ENCODE measurements at regions not wholly inside any gene's neighbourhood (a gene's known extent, or its start where the extent isn't known, plus 50 kb on each side); places are given as distances from the start of the nearest gene placed in this dataset.

GRCh38 chr2:81068144-81068543 lies 763.6 kb upstream of the LRRTM1 start:
- TF ChIP-seq GATA2 (IDR thresholded peaks at IDR 0.05; ENCODE audit: low read depth, low read length) (no peak), GATA3 (IDR thresholded peaks at IDR 0.05; ENCODE audit: low read depth, low read length) (no peak)

- TF ChIP-seq GATA2 (IDR thresholded peaks at IDR 0.05; ENCODE audit: low read depth, low read length) (no peak), GATA3 (IDR thresholded peaks at IDR 0.05; ENCODE audit: low read depth, low read length) (no peak)
These were observed 756.5 kb upstream of the LRRTM1 start for GRCh38 chr2:81061016-81061415.

- TF ChIP-seq GATA3 (IDR thresholded peaks at IDR 0.05; ENCODE audit: low read depth, low read length), result no peak
- no peak for TF ChIP-seq GATA2 (IDR thresholded peaks at IDR 0.05; ENCODE audit: low read depth, low read length)
These were observed 746.1 kb upstream of the LRRTM1 start for GRCh38 chr2:81050580-81051095.

GRCh38 chr2:81043681-81044080 lies 739.1 kb upstream of the LRRTM1 start:
- TF ChIP-seq GATA3 (IDR thresholded peaks at IDR 0.05; ENCODE audit: low read depth, low read length) (no peak), GATA2 (IDR thresholded peaks at IDR 0.05; ENCODE audit: low read depth, low read length) (no peak)

DNA sequence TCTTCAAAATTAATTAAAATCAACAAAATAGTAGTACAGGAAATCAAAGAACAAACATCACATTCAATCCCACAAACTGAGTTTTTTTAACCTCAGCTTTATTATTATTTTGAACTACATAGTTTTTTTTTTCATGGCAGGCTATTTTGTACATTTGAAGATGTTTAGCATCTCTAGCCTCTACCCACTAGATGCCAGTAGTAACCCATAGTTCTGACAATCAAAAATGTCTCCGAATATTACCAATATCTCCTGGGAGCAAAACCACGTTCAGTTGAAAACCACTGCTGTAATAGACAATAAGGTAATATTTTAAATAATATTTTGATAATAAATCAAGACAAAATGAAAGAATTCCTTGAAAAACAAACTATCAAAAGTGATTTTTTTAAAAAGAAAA lies 702.6 kb upstream of the LRRTM1 start:
- TF ChIP-seq GATA2 (IDR thresholded peaks at IDR 0.05; ENCODE audit: low read depth, low read length), result no peak
- TF ChIP-seq GATA3 (IDR thresholded peaks at IDR 0.05; ENCODE audit: low read depth, low read length), result no peak

- TF ChIP-seq GATA2 (IDR thresholded peaks at IDR 0.05; ENCODE audit: low read depth, low read length) (no peak), GATA3 (IDR thresholded peaks at IDR 0.05; ENCODE audit: low read depth, low read length) (no peak)
These were observed 698.4 kb upstream of the LRRTM1 start for GRCh38 chr2:81002906-81003305.

- TF ChIP-seq GATA2 (IDR thresholded peaks at IDR 0.05; ENCODE audit: low read depth, low read length) (no peak), GATA3 (IDR thresholded peaks at IDR 0.05; ENCODE audit: low read depth, low read length) (no peak)
These were observed 682.9 kb upstream of the LRRTM1 start for GRCh38 chr2:80987466-80987865.

DNA sequence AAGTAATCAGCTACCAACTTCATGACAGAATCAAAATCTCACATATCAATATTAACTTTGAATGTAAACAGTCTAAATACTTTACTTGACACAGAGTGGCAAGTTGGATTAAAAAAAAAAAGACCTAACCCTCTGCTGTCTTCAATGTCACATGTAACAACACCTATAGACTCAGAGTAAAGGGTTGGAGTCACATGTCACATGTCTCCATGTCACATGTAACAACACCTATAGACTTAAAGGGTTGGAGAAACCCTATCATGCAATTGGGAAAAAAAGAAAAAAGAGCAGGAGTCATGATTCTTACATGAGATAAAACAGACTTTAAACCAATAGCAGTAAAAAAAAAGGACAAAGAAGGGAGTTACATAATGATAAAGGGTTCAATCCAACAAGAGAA lies 665.3 kb upstream of the LRRTM1 start:
- TF ChIP-seq GATA2 (IDR thresholded peaks at IDR 0.05; ENCODE audit: low read depth, low read length), result no peak
- no peak for TF ChIP-seq GATA3 (IDR thresholded peaks at IDR 0.05; ENCODE audit: low read depth, low read length)

- TF ChIP-seq GATA2 (IDR thresholded peaks at IDR 0.05; ENCODE audit: low read depth, low read length) (no peak), GATA3 (IDR thresholded peaks at IDR 0.05; ENCODE audit: low read depth, low read length) (no peak)
These were observed 663.9 kb upstream of the LRRTM1 start for GRCh38 chr2:80968450-80968849.

DNA sequence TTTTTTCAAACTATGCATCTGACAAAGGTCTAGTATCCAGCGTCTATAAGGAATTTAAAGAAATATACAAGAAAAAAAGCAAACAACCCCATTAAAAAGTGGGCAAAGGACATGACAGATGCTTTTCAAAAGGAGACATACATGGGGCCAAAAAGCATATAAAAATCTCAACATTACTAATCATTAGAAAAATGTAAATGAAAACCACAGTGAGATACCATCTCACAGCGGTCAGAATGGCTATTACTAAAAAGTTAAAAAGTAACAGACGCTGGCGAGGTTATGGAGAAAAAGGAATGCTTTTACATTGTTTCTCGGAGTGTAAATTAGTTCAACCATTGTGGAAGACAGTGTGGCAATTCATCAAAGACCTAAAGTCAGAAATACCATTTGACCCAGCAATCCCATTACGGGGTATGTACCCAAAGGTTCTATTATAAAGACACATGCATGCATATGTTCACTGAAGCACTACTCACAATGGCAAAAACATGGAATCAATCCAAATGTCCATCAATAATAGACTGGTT lies 643.1 kb upstream of the LRRTM1 start:
- TF ChIP-seq GATA3 (IDR thresholded peaks at IDR 0.05; ENCODE audit: low read depth, low read length), result no peak
- TF ChIP-seq GATA2 (IDR thresholded peaks at IDR 0.05; ENCODE audit: low read depth, low read length), result no peak

- TF ChIP-seq GATA3 (IDR thresholded peaks at IDR 0.05; ENCODE audit: low read depth, low read length) (no peak), GATA2 (IDR thresholded peaks at IDR 0.05; ENCODE audit: low read depth, low read length) (no peak)
These were observed 638.9 kb upstream of the LRRTM1 start for GRCh38 chr2:80943487-80943886.

- TF ChIP-seq GATA2 (IDR thresholded peaks at IDR 0.05; ENCODE audit: low read depth, low read length) (no peak), GATA3 (IDR thresholded peaks at IDR 0.05; ENCODE audit: low read depth, low read length) (no peak)
These were observed 638.2 kb upstream of the LRRTM1 start for GRCh38 chr2:80942766-80943165.

DNA sequence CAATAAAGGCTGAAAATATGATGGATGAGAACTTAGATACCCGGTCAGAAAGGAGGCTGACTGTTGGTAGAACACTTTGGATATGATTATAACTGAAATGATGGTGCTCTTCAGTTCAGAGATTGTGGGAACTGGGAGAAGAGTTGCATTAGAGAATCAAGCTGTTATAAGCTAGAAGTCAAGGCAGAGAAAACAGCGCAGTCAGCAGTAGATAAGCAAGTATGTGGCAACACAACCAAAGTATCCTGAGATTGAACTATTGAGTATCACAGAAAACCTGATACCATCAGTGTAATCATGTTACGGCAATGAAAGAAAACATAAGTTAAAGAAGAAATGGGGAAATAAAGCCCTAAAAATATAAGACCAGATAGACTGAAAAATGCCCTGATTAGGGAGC lies 633.9 kb upstream of the LRRTM1 start:
- TF ChIP-seq GATA3 (IDR thresholded peaks at IDR 0.05; ENCODE audit: low read depth, low read length), result no peak

DNA sequence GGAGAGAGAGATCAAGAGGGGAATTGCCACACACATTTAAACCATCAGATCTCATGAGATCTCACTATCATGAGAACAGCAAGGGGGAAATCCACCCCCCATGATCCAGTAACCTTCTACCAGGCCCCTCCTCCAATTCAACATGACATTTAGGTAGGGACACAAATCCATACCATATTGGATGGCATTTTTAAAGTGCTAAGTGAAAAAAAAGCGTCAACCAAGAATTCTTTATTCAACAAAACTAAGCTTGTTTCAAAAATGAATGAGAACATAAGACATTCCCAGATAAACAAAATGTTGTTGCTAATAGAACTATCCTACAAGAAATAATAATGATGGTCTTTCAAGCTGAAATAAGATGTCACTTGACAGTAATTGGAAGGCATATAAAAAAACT lies 626.2 kb upstream of the LRRTM1 start:
- no peak for TF ChIP-seq GATA2 (IDR thresholded peaks at IDR 0.05; ENCODE audit: low read depth, low read length)
- no peak for TF ChIP-seq GATA3 (IDR thresholded peaks at IDR 0.05; ENCODE audit: low read depth, low read length)

DNA sequence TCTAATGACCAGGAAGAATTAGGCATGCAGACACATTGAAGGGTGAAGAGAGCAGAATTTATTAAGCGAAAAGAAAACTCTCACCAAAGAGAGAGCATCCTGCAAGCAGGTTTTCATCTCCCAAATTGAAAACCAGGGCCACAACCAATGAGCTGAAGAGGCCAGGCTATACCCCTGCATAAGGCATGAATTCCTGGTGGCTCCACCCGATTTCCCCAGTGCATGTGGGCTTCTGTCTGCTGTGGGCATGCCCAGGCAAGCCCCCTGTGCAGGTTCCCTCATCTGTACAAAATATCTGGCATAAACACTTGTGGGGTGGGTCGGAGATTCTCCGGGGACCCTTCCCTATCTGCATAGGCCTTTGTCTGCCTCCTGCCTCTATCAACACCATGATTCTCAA lies 621.6 kb upstream of the LRRTM1 start:
- TF ChIP-seq GATA2 (IDR thresholded peaks at IDR 0.05; ENCODE audit: low read depth, low read length), result no peak
- no peak for TF ChIP-seq GATA3 (IDR thresholded peaks at IDR 0.05; ENCODE audit: low read depth, low read length)

DNA sequence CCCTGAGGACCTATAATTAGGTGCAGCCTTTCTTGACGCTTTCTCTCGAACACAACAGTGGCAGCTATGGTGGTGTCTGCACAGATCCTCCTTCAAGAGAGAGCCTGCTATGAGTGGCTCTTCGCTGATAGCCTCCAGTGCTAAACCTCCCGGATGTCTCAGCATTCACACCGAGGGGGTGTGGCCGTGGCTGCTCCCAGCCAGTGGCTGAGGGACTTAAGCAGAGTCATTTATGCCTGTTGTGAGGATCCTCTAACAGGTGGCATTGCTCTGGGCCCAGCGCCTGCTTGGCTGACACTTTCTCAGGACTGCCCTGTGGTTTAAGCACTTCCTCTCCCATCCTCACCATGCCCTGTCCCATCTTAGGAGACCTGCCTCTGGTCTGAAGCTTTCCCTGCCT lies 592.0 kb upstream of the LRRTM1 start:
- TF ChIP-seq GATA3 (IDR thresholded peaks at IDR 0.05; ENCODE audit: low read depth, low read length) (no peak), GATA2 (IDR thresholded peaks at IDR 0.05; ENCODE audit: low read depth, low read length) (no peak)

Measured in SH-SY5Y (cell line).